Fibroblast of peridontal ligament (primary cell): ENCODE measurements at regions not wholly inside any gene's neighbourhood (a gene's known extent, or its start where the extent isn't known, plus 50 kb on each side); places are given as distances from the start of the nearest gene placed in this dataset.
A peak's percentile ranks its signal among the peaks of the same experiment; 100 is the strongest.
"Not testable (repeated sequence)": the region's sequence is repeated elsewhere in the genome, so short reads cannot be mapped to it uniquely, and the experiment has no call there.

ENCODE experiments used
- DNase-seq: peaks from one replicate; pipeline ENCODE4 v3.0.0-alpha.2; 2010; ENCODE audit errors: extremely low read depth

- no peak for DNase-seq
Measured at GRCh38 chr10:4638099-4638498, 187.9 kb upstream of the AKR1E2 start.

GRCh38 chr10:4637657-4638056, 188.3 kb upstream of the AKR1E2 start:
- no peak for DNase-seq

- DNase-seq, result no peak
Measured at GRCh38 chr10:4635883-4636282, 190.1 kb upstream of the AKR1E2 start.

- DNase-seq, result peak; percentile 45
Measured at GRCh38 chr10:4635388-4635787, 190.6 kb upstream of the AKR1E2 start.

- DNase-seq, result no peak
Measured at GRCh38 chr10:4633776-4634175, 192.2 kb upstream of the AKR1E2 start.

- DNase-seq, result no peak
Measured at GRCh38 chr10:4633186-4633585, 192.8 kb upstream of the AKR1E2 start.

GRCh38 chr10:4632757-4633156, 193.2 kb upstream of the AKR1E2 start:
- no peak for DNase-seq

- DNase-seq, result no peak
Measured at GRCh38 chr10:4626919-4627318, 199.1 kb upstream of the AKR1E2 start.

GRCh38 chr10:4623757-4624420, 202.1 kb upstream of the AKR1E2 start:
- peak; percentile 14 for DNase-seq

GRCh38 chr10:4623200-4623599, 202.8 kb upstream of the AKR1E2 start:
- DNase-seq, result no peak

GRCh38 chr10:4622384-4622783, 203.6 kb upstream of the AKR1E2 start:
- no peak for DNase-seq

GRCh38 chr10:4617589-4617988, 208.4 kb upstream of the AKR1E2 start:
- peak; percentile 35 for DNase-seq

- DNase-seq, result no peak
Measured at GRCh38 chr10:4615042-4615441, 211.0 kb upstream of the AKR1E2 start.

- no peak for DNase-seq
Measured at GRCh38 chr10:4609251-4609650, 216.8 kb upstream of the AKR1E2 start.

- no peak for DNase-seq
Measured at GRCh38 chr10:4607681-4608080, 218.3 kb upstream of the AKR1E2 start.

- no peak for DNase-seq
Measured at GRCh38 chr10:4606856-4607636, 219.0 kb upstream of the AKR1E2 start.

- DNase-seq, result peak; percentile 34
Measured at GRCh38 chr10:4602764-4603491, 223.1 kb upstream of the AKR1E2 start.

GRCh38 chr10:4599471-4599870, 226.5 kb upstream of the AKR1E2 start:
- DNase-seq, result no peak

GRCh38 chr10:4597898-4598297, 228.1 kb upstream of the AKR1E2 start:
- DNase-seq, result not testable (repeated sequence)

- DNase-seq, result peak; percentile 25
Measured at GRCh38 chr10:4596951-4597350, 229.1 kb upstream of the AKR1E2 start.

GRCh38 chr10:4595719-4596319, 230.2 kb upstream of the AKR1E2 start:
- DNase-seq, result peak; percentile 12

GRCh38 chr10:4590807-4591206, 235.2 kb upstream of the AKR1E2 start:
- DNase-seq, result no peak
